ENCODE measurements at regions not wholly inside any gene's neighbourhood (a gene's known extent, or its start where the extent isn't known, plus 50 kb on each side); places are given as distances from the start of the nearest gene placed in this dataset.

DNA sequence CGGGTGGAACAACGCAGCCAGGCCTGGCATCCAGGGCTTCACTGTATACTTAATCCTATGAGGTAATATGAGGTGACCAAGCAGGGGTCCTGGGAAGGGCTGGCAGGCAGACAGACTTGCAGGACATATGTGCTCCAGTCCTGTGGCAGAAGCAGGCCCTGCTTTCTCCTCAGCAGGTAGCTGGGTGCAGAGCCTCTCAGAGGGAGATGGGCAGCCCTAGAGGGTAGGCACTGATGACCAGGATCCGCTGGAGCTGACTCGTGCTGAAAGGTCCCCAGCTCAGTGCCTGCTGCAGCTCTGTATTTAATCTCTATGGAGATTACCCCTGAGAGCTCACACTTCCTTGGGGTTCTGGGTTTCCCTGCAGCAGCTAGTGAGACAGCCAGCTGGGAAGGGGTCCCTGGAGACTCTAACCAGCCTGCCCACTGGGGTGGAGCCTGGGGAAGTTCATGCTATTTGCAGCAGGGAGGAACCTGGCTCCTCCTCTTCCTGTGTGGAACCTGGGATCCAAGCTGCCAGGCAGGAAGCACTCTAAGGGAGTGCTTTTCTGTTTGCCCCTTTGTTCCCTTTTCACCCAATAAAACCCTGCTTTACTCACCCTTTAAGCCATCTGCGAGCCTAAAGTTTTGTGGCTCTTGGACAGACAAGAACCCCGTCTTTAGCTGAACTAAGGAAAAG, 339.2 kb downstream of the DCAF12L2 start:
- TF ChIP-seq FOXM1 (IDR thresholded peaks at IDR 0.05; ENCODE audit: borderline replicate concordance) (no peak), BHLHE40 (IDR thresholded peaks at IDR 0.05; ENCODE audit: borderline replicate concordance) (no peak), NFRKB (IDR thresholded peaks at IDR 0.05) (no peak)
